Lung (tissue), 11 donors: ENCODE measurements at regions not wholly inside any gene's neighbourhood (a gene's known extent, or its start where the extent isn't known, plus 50 kb on each side); places are given as distances from the start of the nearest gene placed in this dataset.

Source experiments
- ATAC-seq: fragments of 200-7000 bp; cut with Tn5 transposase; one replicate; pipeline ENCODE4 v1.9.1; 2020; ENCODE audit warnings: moderate number of reproducible peaks; ENCODE audit not compliant: insufficient read depth, low FRiP score
- DNase-seq, 3 donors: peaks; one replicate each; pipeline ENCODE4 v3.0.0-alpha.2; 2013 to 2017
- H3K27ac ChIP-seq, 2 donors: one replicate each; pipeline ENCODE4 v1.5.1; 2013; ENCODE audit warnings: mild to moderate bottlenecking in 2 of 2, moderate library complexity in 2 of 2, control low read depth in 1 of 2, inconsistent platforms in 1 of 2, low read depth in 1 of 2, low read length in 1 of 2
- H3K27me3 ChIP-seq, 3 donors: one replicate each; pipeline ENCODE4 v1.5.1; 2013; ENCODE audit warnings: low read length in 2 of 3; ENCODE audit not compliant: control insufficient read depth in 3 of 3, insufficient read depth in 3 of 3
- H3K36me3 ChIP-seq, 4 donors: one replicate each; pipeline ENCODE4 v1.5.1; 2013; ENCODE audit warnings: low read length in 4 of 4, mild to moderate bottlenecking in 1 of 4, moderate library complexity in 1 of 4; ENCODE audit not compliant: control insufficient read depth in 4 of 4, insufficient read depth in 4 of 4
- H3K4me1 ChIP-seq, 5 donors: one replicate each; pipeline ENCODE4 v1.5.1; 2013; ENCODE audit warnings: low read length in 5 of 5, mild to moderate bottlenecking in 2 of 5, moderate library complexity in 1 of 5; ENCODE audit not compliant: control insufficient read depth in 5 of 5, insufficient read depth in 5 of 5
- H3K4me3 ChIP-seq: one replicate; pipeline ENCODE4 v1.5.1; 2013; ENCODE audit warnings: mild to moderate bottlenecking, control low read depth, moderate library complexity
- H3K9ac ChIP-seq, 2 donors: one replicate each; pipeline ENCODE4 v1.5.1; 2013; ENCODE audit warnings: low read length in 2 of 2, control low read depth in 1 of 2; ENCODE audit not compliant: insufficient read depth in 1 of 2
- H3K9me3 ChIP-seq, 4 donors: one replicate each; pipeline ENCODE4 v1.5.1; 2013; ENCODE audit warnings: low read length in 3 of 4, mild to moderate bottlenecking in 1 of 4, moderate library complexity in 1 of 4; ENCODE audit not compliant: control insufficient read depth in 4 of 4, insufficient read depth in 3 of 4
- CTCF ChIP-seq: IDR thresholded peaks from 2 replicates; pipeline ENCODE4 v1.5.1; 2012; ENCODE audit warnings: mild to moderate bottlenecking; ENCODE audit errors: control extremely low read depth, extremely low read depth
- whole genome bisulfite sequencing, 2 donors: extraction: QIAGEN DNeasy Blood & Tissue Kit; methylation state at CpG; one replicate each; pipeline ENCODE4 v1.1.7; 2013; 5-methylcytosine and 5-hydroxymethylcytosine counted together
- donor health status: control.
- donor health status: control.
- donor health status: Bipolar disorder and iron deficiency.
- donor health status: healthy.
- donor health status: DM: yes; HTN: yes; CAD: no.

GRCh38 chr1:216952864-216953263 lies 229.6 kb upstream of the ESRRG start:
- no peak for ATAC-seq

GRCh38 chr1:216945538-216946080 lies 222.4 kb upstream of the ESRRG start:
- DNase-seq (no peak), ATAC-seq (no peak)
- Histone ChIP-seq H3K27me3 (no peaks in the 10 kb centered on the region), H3K36me3 (no peaks in the 10 kb centered on the region), H3K27ac (no peak overlapping the region), H3K9ac (no peak overlapping the region), H3K9me3 (no peaks in the 10 kb centered on the region), H3K4me3 (no peak overlapping the region), H3K4me1 (no peaks in the 10 kb centered on the region)
- no peak for TF ChIP-seq CTCF
- WGBS, 2 donors = 80 to 84% methylated on average over 2 of the region's 2 CpGs

More at GRCh38 chr1:216952864-216953263, 229.6 kb upstream of the ESRRG start:
- Histone ChIP-seq H3K36me3 (no peaks in the 10 kb centered on the region), H3K27me3 (no peaks in the 10 kb centered on the region), H3K9ac (no peak overlapping the region), H3K9me3 (no peaks in the 10 kb centered on the region), H3K4me1 (no peaks in the 10 kb centered on the region), H3K4me3 (no peak overlapping the region), H3K27ac (no peak overlapping the region)
- TF ChIP-seq CTCF = no peak
- WGBS, 2 donors = 79 to 88% methylated on average over 6 of the region's 6 CpGs
- no peak for DNase-seq

GRCh38 chr1:216944864-216945510 lies 221.8 kb upstream of the ESRRG start:
- Histone ChIP-seq H3K9me3 (no peaks in the 10 kb centered on the region), H3K27me3 (no peaks in the 10 kb centered on the region), H3K27ac (no peak overlapping the region), H3K36me3 (no peaks in the 10 kb centered on the region), H3K4me3 (no peak overlapping the region), H3K9ac (no peak overlapping the region), H3K4me1 (no peaks in the 10 kb centered on the region)
- TF ChIP-seq CTCF = no peak
- 70 to 82% methylated on average over 4 of the region's 4 CpGs for WGBS, 2 donors
- no peak for ATAC-seq
- no peak for DNase-seq

- H3K36me3 ChIP-seq = no peaks in the 10 kb centered on the region
- H3K4me3 ChIP-seq = no peak overlapping the region
- H3K27me3 ChIP-seq = no peaks in the 10 kb centered on the region
- TF ChIP-seq CTCF = no peak
- 31 to 36% methylated on average over 1 of the region's 1 CpG for WGBS, 2 donors
- ATAC-seq = no peak
- no peak for DNase-seq
- no peak overlapping the region for H3K9ac ChIP-seq
- H3K4me1 ChIP-seq = no peaks in the 10 kb centered on the region
- H3K27ac ChIP-seq = no peak overlapping the region
- H3K9me3 ChIP-seq = no peaks in the 10 kb centered on the region
Observed at GRCh38 chr1:216937491-216937890, 214.3 kb upstream of the ESRRG start.
